IPS DF 19.7 (cell line): ENCODE measurements at regions not wholly inside any gene's neighbourhood (a gene's known extent, or its start where the extent isn't known, plus 50 kb on each side); places are given as distances from the start of the nearest gene placed in this dataset.
"Not testable (repeated sequence)": the region's sequence is repeated elsewhere in the genome, so short reads cannot be mapped to it uniquely, and the experiment has no call there.

Source experiments
- DNase-seq: peaks from one replicate; pipeline ENCODE4 v3.0.0-alpha.2; 2013; ENCODE audit warnings: low read depth, low spot score

DNA sequence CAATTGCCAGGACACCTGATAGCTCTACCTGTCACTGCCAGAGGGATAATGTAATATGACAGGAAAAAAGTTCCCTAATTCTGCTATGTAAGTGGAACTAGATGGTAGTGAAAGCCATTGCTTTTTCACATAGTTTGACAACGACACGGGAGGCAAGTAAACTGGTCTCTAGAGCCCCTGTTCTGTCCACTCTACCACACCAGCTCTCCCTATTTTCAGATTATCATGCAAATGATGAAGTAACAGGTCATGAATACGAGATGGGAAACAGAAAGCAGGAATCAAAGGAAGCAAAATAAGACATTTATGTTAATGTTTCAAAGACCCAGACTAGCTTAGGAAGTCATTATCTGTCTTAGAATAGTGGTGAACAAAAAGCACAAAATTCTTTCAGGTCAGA, 56.2 kb downstream of the TAF11L14 start:
- DNase-seq = no peak

DNA sequence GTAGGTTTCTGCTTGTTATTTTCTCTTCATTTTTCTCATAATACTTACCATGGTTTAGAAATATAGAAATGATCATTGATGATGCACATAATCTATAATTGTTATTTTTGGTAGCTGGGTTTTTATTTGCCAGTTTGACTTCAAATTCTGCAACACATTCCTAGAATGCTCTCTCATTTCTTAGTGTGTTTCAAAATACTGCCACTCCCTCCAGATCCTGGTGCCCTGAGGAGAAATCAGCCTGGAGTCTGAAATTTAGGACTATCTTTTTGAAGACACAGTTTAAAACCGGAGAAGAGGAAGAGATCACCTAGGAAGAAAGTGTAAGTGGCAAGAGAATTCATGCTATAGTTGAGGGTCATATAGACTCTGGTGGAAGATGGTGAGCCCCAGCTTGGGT, 57.5 kb downstream of the TAF11L14 start:
- no peak for DNase-seq

DNA sequence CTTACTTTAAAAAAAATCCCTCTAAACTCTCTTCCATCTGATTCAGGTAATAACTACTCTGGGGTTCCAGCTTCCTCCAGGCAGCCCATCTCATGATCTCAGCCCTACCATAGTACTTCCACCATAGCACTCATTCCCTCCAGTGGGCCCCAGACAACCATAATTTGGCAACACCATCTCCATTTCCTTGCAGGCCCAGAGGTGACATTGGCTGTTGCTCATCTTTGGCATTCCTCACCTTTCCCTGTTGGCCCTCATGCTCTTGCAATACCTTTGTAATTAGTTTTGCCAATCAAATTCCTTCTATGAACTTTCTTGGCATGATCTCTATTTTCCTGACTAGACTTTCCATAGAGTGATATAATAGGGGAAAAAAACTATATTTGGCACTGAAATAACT, 60.1 kb downstream of the TAF11L14 start:
- no peak for DNase-seq

DNA sequence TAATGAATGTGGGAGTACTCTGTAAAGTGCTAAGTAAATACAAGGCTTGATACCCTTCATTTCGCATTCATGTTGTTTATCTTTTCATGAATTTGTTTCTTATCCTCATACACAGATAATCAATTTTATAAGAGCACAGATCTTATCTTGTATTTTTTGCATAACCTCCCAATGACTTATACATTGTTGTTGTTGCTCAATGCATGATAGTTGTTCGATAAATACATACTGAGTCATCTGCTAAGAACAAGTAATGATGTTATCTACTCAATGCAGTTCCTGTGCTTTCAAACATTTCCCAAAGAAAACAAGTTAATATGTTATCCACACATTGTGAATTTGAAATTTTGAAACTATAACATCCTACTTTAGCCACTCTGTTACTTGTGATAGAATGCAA, 60.7 kb downstream of the TAF11L14 start:
- no peak for DNase-seq

DNA sequence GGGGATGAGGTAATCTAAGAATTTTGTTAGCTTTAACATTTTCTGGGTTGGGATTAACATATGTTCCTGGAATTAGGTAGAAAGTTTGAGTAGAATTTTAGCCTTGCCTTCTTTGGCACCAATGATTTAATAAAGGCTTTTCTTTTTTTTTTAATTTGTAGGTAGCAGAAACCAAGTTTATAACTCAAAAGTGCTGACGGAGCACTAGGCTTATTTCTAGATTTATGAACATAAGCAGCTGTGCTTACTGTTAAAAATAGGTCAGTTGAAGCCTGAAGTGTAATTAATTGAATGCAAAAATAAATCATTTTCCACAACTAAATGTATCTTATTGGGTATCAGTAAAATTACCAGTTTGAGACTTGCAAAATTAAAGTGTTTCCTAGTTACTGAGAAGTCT, 62.4 kb downstream of the TAF11L14 start:
- no peak for DNase-seq

DNA sequence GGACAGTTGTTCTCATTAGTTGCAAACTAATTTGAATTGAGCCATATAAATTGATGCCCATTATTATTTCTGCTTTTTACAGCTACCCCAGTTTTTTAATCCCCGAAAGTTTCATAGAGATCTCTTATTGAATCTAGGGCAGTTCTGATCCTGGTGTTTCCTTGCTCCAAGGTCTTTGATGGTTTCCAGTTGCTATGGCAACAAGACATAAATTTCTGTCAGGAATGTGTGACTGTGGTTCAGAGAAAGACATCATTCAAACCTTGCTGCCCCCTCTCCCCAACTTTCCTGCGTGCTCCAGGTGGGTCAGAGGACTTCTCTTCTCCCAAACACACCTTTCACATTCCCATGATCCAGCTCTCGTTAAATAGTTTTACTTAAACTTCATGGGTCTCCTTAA, 63.4 kb downstream of the TAF11L14 start:
- no peak for DNase-seq

DNA sequence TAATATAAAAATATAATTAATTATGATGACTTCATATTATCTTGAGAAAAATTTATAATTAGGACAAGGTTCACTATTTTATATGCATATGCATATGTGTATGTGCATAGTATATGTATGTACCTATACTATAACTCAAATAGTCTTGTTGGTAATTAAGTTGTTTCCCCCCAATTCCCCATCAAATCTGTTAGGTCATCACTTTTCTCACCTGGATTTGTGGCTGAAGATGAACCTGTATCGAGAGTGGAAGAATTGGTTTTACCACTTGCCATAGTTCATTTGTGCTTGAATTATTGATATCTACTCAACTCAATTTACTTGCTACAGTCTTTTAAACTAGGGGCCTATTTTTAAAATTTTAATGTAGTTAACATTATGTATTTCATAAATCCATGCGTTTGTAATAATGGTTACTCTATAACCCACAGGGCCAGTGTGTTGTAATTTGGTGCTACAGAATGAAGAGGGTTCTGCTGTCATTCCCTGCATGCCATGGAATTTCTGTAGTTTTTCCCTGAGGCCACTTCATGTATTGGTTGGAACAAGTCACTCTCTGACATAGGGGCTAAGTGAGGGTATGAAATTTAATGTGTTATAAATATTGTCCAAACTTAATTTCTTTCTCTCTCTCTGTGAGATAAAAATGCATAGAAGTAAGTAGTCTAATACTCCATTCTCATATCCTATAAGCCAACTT, 74.9 kb downstream of the TAF11L14 start:
- DNase-seq = no peak

DNA sequence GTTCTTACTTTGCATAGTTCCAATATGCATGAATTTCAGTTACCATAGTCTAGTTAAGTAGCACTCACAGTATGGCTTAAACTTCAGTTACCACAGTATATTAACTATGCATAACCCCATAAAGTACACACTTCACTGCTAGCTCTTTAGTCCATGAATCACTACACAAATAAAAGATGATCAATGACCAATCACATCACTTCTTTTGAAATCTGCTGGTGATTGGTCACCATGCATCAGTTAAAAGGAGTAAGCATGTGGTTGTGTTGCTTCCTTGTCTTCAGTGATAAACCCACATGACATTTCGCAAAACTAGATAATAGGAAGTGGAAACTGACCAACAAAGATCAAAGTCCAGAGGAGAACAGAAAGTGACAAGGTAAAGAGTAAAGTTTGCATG, 79.0 kb downstream of the TAF11L14 start:
- no peak for DNase-seq

DNA sequence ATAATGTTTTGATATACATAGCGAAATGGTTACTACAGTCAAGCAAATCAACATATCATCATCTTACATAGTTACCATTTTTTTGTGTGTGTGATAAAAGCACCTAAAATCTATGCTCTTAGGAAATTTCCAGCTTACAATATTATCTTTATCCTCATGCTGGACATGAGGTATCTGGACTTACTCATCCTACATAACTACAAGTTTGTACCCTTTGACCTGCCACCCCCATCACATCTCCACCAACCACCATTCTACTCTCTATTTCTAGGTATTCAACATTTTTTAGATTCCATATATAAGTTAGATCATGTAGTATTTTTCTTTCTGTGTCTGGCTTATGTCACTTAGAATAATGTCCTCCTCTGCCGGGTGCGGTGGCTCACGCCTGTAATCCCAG, 79.9 kb downstream of the TAF11L14 start:
- no peak for DNase-seq

DNA sequence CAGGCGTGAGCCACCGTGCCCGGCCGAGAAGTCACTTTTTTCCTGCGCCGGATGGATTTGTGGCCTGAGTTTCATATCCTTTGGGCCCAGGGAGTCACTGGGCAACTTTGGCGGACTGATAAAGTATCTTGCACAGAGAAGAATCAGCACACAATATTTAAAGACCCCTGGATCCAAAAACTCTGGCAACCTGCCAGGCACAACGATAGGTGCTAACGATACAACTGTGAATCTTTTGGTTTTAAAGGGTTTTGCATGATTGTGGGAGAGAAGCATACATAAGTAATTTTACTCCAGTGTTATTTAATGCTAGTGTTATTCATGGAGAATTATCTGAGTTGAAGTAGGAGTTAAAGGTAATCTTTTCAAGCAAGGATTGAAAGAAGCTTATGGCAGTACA, 85.3 kb downstream of the TAF11L14 start:
- no peak for DNase-seq

DNA sequence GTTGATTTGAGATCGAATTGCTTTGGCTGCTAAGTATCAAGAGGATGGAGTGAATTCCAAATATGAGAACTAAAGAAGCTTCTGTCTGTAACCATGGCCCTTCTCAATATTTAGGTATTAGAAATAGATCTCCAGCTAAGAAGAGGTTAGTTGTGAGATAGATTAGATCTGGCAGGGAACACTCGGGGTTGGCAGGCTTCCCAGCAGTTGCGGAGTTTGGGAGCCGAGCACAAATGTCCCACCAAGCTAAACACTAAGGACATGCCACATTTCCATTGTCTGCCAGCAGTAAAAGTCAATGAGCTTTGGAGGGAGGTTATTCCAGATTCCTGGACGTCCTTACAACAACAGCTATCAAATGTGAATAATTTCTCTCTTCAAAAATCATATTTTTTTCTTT, 85.8 kb downstream of the TAF11L14 start:
- no peak for DNase-seq

DNA sequence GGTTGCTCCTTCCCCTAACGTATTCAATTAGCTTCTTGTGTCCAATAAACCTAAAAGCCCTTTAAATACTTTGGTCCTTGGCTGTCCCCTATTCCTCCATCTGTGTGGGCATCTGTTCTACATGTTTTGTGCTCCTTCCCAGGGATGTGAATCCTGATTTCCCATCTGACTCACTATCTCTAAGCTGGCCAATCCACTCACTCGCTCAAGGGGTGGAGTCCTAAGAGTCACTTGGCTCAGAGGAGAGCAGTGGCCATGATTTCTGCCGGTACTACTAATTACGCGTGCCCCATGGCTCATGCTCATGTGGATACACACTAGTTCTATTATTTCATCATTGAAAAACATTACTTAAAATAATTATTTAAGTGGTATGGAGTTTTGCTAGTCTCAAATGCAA, 89.6 kb downstream of the TAF11L14 start:
- no peak for DNase-seq

DNA sequence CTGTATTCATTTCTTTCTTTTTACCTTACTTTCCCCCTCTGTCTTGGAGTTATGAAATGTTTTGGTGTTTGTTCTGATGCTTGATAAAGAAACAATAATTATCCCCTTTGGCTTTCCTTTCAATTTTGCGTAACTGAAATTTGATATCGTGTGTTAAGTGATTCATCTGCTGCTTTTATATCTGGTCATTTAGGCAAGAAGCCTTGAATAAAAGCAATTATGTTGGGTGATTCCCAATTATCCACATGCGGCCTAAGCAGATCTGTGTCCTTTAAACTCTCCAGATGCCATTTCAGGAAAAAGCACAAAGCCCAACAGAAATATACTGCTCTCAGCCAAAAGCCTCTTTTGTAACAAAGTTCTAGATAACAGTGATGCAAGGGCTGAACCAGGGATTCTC, 92.8 kb downstream of the TAF11L14 start:
- no peak for DNase-seq

DNA sequence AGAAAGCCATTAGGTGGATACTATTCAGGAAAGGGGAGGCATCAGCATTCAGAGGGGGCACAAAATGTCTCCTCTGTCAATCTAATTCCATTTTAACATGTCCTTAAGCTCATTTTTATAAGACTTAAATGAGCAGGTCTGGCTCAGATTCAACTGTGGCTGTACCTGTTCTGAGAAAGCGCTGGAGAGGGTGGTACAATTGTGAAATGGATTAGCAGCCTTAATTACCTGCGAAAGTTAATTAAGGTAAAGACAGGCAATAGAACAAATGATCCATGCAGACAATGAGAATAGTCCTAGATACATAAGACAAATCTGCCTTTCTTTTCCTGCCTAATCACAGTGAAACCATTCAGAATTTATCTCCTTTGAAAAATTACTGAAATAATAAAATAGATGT, 96.2 kb downstream of the TAF11L14 start:
- DNase-seq = no peak

DNA sequence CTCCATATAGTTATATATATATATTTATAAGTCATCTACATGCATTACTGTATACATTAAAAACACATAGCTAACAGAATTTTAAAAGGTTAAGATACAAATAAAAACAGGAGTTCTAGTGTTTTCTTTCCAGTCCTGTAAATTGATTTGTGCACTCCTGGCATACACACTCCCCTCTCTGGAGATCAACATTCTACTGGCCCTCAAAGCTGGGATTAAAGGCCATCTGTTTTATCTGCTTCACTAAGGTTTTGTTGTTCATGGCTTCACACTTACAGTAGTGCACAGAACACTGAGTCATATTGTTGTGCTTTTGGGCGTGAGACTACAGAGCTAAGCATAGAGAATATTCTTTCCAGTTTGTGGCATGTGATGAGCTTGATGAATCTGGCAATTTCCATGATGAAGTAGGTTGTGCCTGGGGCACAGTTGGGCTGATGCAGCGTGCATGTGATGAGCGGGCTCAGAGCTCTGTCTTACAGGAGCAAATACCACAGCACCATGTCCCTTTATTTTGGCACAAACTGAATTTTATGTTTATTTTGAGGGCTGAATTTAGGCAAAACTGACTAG, 98.2 kb downstream of the TAF11L14 start:
- no peak for DNase-seq

DNA sequence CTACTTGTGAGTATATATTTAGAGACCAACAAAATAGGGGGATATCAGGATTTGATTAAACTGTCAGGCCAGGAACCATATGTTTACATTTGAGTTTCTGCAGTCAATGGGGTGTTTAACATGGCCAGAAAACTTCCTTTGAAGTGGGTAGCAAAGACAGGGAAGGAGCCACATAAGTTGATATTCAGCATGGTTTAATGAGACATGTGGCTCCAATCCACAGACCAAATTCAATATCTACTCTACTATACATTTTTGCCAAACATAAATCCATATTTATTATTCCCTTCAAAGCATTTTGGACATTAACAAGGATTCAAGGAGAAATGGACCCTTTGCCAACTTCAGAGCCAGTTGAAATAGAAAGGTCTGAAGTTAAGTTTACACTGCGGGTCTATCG, 99.8 kb downstream of the TAF11L14 start:
- DNase-seq = no peak

DNA sequence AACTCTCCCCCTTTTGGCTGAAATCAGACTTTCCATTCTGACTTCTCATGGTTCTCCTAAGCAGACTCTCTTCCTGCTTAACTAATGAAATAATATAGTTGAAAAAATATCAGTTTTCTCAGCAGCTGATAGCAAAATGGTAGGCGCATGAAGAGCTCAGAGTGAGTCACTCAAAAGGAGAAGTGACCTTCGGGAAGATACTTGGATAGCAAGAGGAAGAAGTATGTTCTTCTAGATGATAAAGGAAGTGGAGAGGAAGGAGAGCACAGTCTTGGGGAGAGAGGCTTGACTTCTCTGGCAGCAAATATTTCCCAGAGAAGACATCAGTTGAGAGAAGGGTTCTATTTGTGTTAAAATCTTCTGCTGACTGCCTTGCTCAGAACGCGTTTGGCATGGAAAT, 101.5 kb downstream of the TAF11L14 start:
- no peak for DNase-seq

DNA sequence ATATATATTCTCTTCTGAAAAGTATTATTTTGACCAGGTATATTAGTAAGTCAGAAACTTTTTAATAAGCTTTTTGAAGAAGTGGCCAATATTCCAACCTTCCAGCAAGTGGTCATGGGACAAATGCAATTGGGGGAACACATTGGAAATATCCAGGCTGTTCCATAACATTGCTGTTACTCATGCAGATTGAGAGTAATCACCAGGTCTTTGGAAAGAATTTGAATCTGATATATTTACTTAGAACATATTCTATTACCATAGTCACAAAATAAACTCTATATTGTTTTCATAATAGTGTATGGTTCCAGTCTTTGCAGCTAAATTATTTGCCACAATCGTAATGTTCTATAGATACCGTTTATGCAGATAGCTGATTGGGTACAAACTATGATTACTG, 102.8 kb downstream of the TAF11L14 start:
- no peak for DNase-seq

DNA sequence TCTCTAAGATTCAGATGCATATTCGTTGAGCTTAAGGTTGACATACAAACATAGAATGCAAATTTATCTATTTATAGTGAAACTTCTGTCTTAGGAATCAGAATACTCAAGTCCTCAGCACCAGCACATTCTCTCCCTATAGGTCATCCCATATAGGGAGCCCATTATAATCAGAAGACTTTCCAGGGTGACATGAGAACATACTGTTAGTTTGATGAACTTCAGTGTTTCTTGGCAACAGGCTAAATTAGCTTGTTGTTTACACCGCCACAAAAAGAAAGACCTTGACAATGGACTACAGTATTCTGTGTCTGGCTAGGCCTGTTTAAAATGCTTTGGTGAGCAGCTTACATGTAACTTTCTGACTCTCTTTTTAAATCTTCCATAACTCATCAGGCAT, 104.2 kb downstream of the TAF11L14 start:
- DNase-seq = no peak

DNA sequence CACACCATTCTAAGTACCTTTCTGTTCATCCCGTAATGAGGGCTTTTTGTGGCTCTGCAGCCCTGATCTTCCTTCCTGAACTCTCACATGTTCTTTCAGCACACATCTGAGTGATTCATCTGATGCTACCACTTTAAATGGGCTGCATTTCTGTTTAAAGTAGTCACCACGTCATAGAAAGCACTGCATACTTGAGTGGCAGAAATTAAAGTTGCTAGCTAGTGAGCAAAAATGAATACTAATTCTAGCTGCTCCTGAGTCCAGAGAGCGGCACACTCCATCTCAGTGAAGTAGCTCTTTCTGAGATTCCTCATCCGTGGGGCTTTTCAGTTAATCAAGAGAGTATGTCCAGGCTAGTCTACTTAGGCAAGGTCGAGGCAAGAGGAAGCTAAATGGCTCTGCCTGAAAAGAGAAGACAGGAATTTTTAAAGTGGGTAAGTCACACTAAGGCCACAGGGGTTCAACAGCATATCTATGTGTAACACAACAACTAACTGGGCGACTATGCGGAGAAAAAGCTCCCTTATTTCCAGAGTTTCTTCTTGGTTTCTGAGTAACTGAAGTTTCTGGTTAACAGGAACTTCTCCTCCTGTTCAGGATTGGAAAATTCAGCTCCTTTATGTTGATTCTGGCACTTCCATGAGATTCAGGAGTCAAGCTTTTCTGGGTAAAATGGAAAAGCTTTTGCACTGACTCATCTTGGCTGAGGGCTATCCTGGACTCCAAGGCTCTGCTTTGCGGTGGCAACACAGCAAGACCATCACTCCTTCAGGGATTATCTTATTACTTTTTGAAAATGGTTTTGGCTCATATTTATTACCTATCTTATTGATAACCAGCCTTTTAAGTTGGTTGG, 109.5 kb downstream of the TAF11L14 start:
- no peak for DNase-seq

DNA sequence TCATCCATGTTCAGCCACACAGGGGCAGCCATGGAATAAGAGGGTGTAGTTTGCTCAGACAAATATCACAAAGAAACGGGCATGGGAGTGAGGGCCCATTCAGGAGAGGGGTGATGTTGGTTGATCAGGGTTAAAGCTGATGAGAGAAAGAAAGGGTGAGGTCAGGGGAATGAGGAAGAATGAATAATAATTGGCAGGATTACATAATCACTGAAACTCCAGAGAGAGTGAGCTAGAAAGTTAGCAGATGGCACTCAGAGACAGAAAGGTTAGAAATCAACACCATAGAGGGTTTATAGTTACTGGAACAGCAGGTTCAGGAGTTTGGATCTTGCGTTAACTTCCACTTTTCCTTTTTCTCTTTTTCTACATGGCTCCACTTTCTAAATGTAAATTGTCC, 113.9 kb downstream of the TAF11L14 start:
- DNase-seq = no peak

DNA sequence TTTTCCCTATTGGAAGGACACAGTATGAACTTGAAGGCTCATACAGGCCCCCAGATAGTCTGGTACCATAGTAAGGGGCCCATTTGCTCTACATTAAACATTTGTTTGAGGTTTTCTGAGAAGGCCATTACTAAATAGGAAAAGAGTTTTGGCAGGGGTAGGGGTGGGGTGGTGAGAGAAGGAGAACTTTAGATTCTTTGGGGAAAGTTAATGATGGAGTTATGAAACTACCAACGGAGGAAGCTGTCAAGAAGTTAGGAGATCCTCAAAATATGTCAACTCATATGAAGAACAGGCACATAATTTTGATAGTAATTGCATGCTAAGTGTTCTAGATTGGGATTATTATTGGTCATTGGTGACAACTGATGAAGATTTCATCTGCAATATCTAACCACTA, 114.7 kb downstream of the TAF11L14 start:
- DNase-seq = no peak

DNA sequence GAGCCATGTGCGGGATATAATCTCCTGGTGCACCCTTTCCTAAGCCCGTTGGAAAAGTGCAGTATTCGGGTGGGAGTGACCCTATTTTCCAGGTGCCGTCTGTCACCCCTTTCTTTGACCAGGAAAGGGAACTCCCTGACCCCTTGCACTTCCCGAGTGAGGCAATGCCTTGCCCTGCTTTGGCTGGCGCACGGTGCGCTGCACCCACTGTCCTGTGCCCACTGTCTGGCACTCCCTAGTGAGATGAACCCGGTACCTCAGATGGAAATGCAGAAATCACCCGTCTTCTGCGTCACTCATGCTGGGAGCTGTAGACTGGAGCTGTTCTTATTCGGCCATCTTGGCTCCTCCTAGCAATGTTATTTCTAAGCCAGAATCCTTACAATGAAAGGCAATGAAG, 121.1 kb downstream of the TAF11L14 start:
- DNase-seq = not testable (repeated sequence)
